ENCODE measurements at regions not wholly inside any gene's neighbourhood (a gene's known extent, or its start where the extent isn't known, plus 50 kb on each side); places are given as distances from the start of the nearest gene placed in this dataset.

GRCh38 chr10:25114036-25114411 is 60.8 kb upstream of the GPR158 start:
- H3K4me3 ChIP-seq (replicated peaks; ENCODE audit: low read depth, low read length) = no peak overlapping the region
- DNase-seq (ENCODE audit: extremely low read depth, low read depth) = no peak
- TF ChIP-seq CTCF (IDR thresholded peaks at IDR 0.05; ENCODE audit: low read depth, low read length, missing control alignments) = no peak

- no peak for TF ChIP-seq CTCF (IDR thresholded peaks at IDR 0.05; ENCODE audit: low read depth, low read length, missing control alignments)
- H3K4me3 ChIP-seq (replicated peaks; ENCODE audit: low read depth, low read length) = no peak overlapping the region
- no peak for DNase-seq (ENCODE audit: extremely low read depth, low read depth)
These were observed 57.0 kb upstream of the GPR158 start for GRCh38 chr10:25117757-25118156.

- no peak for DNase-seq (ENCODE audit: extremely low read depth, low read depth)
- no peak for TF ChIP-seq CTCF (IDR thresholded peaks at IDR 0.05; ENCODE audit: low read depth, low read length, missing control alignments)
- H3K4me3 ChIP-seq (replicated peaks; ENCODE audit: low read depth, low read length) = no peak overlapping the region
These were observed 54.6 kb upstream of the GPR158 start for GRCh38 chr10:25120188-25120587.
